Ishikawa (cell line): ENCODE measurements at regions not wholly inside any gene's neighbourhood (a gene's known extent, or its start where the extent isn't known, plus 50 kb on each side); places are given as distances from the start of the nearest gene placed in this dataset.

Experiments used
- CEBPB ChIP-seq: IDR thresholded peaks from 2 replicates; pipeline ENCODE4 v1.6.1; 2012
- CREB1 ChIP-seq: IDR thresholded peaks from 2 replicates; pipeline ENCODE4 v1.6.1; 2012; ENCODE audit warnings: low read depth
- EGR1 ChIP-seq: IDR thresholded peaks from 2 replicates; pipeline ENCODE4 v1.6.1; 2012
- EP300 ChIP-seq: IDR thresholded peaks from 2 replicates; pipeline ENCODE4 v1.6.1; 2012; ENCODE audit warnings: borderline replicate concordance
- FOXM1 ChIP-seq: IDR thresholded peaks from 2 replicates; pipeline ENCODE4 v1.6.1; 2012; ENCODE audit warnings: low read depth, borderline replicate concordance
- NFIC ChIP-seq: IDR thresholded peaks from 2 replicates; pipeline ENCODE4 v1.6.1; 2012
- RAD21 ChIP-seq: IDR thresholded peaks from 2 replicates; pipeline ENCODE4 v1.6.1; 2012; ENCODE audit warnings: low read depth
- REST ChIP-seq: IDR thresholded peaks from 2 replicates; pipeline ENCODE4 v1.6.1; 2012; ENCODE audit warnings: low read depth, mild to moderate bottlenecking
- TAF1 ChIP-seq: IDR thresholded peaks from 2 replicates; pipeline ENCODE4 v1.6.1; 2012; ENCODE audit warnings: low read depth, mild to moderate bottlenecking
- TCF12 ChIP-seq: IDR thresholded peaks from 2 replicates; pipeline ENCODE4 v1.6.1; 2012; ENCODE audit warnings: low read depth
- TEAD4 ChIP-seq: IDR thresholded peaks from 2 replicates; pipeline ENCODE4 v1.6.1; 2012
- USF1 ChIP-seq: IDR thresholded peaks from 2 replicates; pipeline ENCODE4 v1.6.1; 2012
- YY1 ChIP-seq: IDR thresholded peaks from 2 replicates; pipeline ENCODE4 v1.6.1; 2012; ENCODE audit warnings: low read depth
- ZBTB7A ChIP-seq: IDR thresholded peaks from 2 replicates; pipeline ENCODE4 v1.6.1; 2012; ENCODE audit warnings: low read depth
- TF ChIP-seq, protein P1 (sequence below): IDR thresholded peaks from 2 replicates; pipeline ENCODE4 v1.6.1; 2012

- TF ChIP-seq CREB1 (no peak), NFIC (no peak), TAF1 (no peak), ZBTB7A (no peak), TEAD4 (no peak), RAD21 (no peak), YY1 (no peak), EP300 (no peak), CEBPB (no peak), TCF12 (no peak), REST (no peak), FOXM1 (no peak), USF1 (no peak), EGR1 (no peak)
- TF ChIP-seq, protein P1, sequence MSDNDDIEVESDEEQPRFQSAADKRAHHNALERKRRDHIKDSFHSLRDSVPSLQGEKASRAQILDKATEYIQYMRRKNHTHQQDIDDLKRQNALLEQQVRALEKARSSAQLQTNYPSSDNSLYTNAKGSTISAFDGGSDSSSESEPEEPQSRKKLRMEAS, result no peak
Measured at GRCh38 chr12:93179792-93180191, 197.9 kb upstream of the NUDT4 start.

- TF ChIP-seq FOXM1 (no peak), RAD21 (no peak), TAF1 (no peak), YY1 (no peak), USF1 (no peak)
- TF ChIP-seq, protein P1, result no peak
Measured at GRCh38 chr12:93180566-93180965, 197.2 kb upstream of the NUDT4 start.

- no peak for TF ChIP-seq TEAD4
- TF ChIP-seq CREB1, result no peak
- no peak for TF ChIP-seq EGR1
- TF ChIP-seq EP300, result no peak
- no peak for TF ChIP-seq RAD21
- TF ChIP-seq ZBTB7A, result no peak
- TF ChIP-seq REST, result no peak
- no peak for TF ChIP-seq FOXM1
- no peak for TF ChIP-seq TCF12
- no peak for TF ChIP-seq NFIC
- no peak for TF ChIP-seq YY1
- no peak for TF ChIP-seq CEBPB
- TF ChIP-seq, protein P1, result no peak
- no peak for TF ChIP-seq TAF1
- TF ChIP-seq USF1, result no peak
Measured at GRCh38 chr12:93181409-93181965, 196.2 kb upstream of the NUDT4 start.

DNA sequence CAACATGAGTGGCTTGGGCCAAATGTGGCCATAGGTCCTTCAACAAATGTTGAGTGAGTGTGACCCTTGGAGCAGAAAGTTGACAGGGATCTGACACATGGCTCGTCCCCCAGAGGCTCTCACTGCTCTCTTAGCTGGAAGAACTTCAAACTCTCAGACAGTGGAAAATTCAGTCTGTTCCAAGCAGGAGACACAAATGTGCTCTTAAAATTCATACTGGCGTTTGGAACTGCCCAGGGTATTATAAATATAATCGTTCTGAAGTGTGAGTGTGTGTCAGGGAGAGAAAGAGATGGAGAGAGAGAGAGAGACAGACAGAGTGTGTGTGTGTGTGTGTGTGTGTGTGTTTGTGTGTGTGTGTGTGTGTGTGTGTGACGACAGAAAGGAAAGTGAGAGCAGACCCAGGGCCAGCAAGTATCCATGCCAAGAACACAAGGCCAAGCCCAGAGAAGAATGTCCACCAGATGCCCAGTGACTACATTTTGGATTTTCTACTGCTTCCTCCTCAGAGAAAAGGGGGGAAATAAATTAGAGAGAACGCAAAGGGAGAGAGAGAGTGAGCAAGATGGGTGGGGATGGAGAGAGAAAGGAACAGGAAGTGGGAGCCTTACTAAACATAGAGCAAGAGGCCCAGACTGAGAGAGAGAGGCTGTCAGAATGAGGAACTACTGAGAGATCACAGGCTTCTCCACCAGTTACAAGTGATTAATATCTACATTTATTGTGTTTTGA is 193.6 kb upstream of the NUDT4 start:
- TF ChIP-seq CREB1, result no peak
- TF ChIP-seq USF1, result no peak
- no peak for TF ChIP-seq CEBPB
- TF ChIP-seq TCF12, result no peak
- TF ChIP-seq EP300, result no peak
- no peak for TF ChIP-seq YY1
- TF ChIP-seq TEAD4, result no peak
- TF ChIP-seq, protein P1, result no peak
- no peak for TF ChIP-seq REST
- no peak for TF ChIP-seq EGR1
